ENCODE measurements at regions not wholly inside any gene's neighbourhood (a gene's known extent, or its start where the extent isn't known, plus 50 kb on each side); places are given as distances from the start of the nearest gene placed in this dataset.

GRCh38 chr6:169139179-169139971 lies 114.3 kb downstream of the THBS2 start:
- H3K4ac ChIP-seq (ENCODE audit: low read depth in 1 of 2, low read length in 2 of 2): no peak overlapping the region
- H3K4me2 ChIP-seq (ENCODE audit: low read length, poor library complexity, severe bottlenecking): no peak overlapping the region
- no peak overlapping the region for H4K91ac ChIP-seq (ENCODE audit: low read length)
- H3K27me3 ChIP-seq (ENCODE audit: control insufficient read depth in 1 of 2, insufficient read depth in 1 of 2, low read length in 2 of 2): no peaks in the 10 kb centered on the region
- no peak overlapping the region for H3K18ac ChIP-seq (ENCODE audit: low read depth in 1 of 2, low read length in 2 of 2)
- WGBS: 87% methylated on average over 50 of the region's 50 CpGs
- no peak overlapping the region for H3K14ac ChIP-seq (ENCODE audit: low read length in 2 of 2)
- no peak overlapping the region for H2BK120ac ChIP-seq (ENCODE audit: low read depth, low read length)
- no peaks in the 10 kb centered on the region for H3K79me1 ChIP-seq (replicated peaks; ENCODE audit: low read length, poor library complexity, severe bottlenecking)
- H2BK15ac ChIP-seq (ENCODE audit: low read depth, poor library complexity, severe bottlenecking): no peak overlapping the region
- H4K8ac ChIP-seq (ENCODE audit: low read length): no peak overlapping the region
- no peak overlapping the region for H2AK5ac ChIP-seq (ENCODE audit: low read length, severe bottlenecking)
- no peak overlapping the region for H3K4me3 ChIP-seq (ENCODE audit: insufficient read depth in 1 of 2, low read depth in 1 of 2, low read length in 2 of 2)
- no peak for DNase-seq
- no peak overlapping the region for H2AFZ ChIP-seq (ENCODE audit: low read depth, low read length)
- H3K9me3 ChIP-seq (ENCODE audit: control insufficient read depth, low read length): peaks cover 9% of the 10 kb centered on the region
- H3K36me3 ChIP-seq (ENCODE audit: control insufficient read depth in 1 of 2, insufficient read depth in 2 of 2, low read depth in 1 of 2, low read length in 2 of 2): no peaks in the 10 kb centered on the region
- H3K9ac ChIP-seq (ENCODE audit: low read length): no peak overlapping the region
- no peak overlapping the region for H3K27ac ChIP-seq (ENCODE audit: low read length, poor library complexity, severe bottlenecking)
- no peak overlapping the region for H3K23ac ChIP-seq (ENCODE audit: low read length in 2 of 2)
- H2BK5ac ChIP-seq (ENCODE audit: low read depth, low read length, poor library complexity, severe bottlenecking): no peak overlapping the region
- H2BK12ac ChIP-seq (ENCODE audit: low read length in 2 of 2): no peak overlapping the region
- no peaks in the 10 kb centered on the region for H3K4me1 ChIP-seq (ENCODE audit: control insufficient read depth, insufficient read depth, low read depth, low read length)

GRCh38 chr6:169132352-169132940 lies 121.2 kb downstream of the THBS2 start:
- Histone ChIP-seq H4K8ac (ENCODE audit: low read length) (no peak overlapping the region), H3K79me1 (replicated peaks; ENCODE audit: low read length, poor library complexity, severe bottlenecking) (no peaks in the 10 kb centered on the region), H3K27ac (ENCODE audit: low read length, poor library complexity, severe bottlenecking) (no peak overlapping the region), H3K23ac (ENCODE audit: low read length in 2 of 2) (no peak overlapping the region), H3K27me3 (ENCODE audit: control insufficient read depth in 1 of 2, insufficient read depth in 1 of 2, low read length in 2 of 2) (no peaks in the 10 kb centered on the region), H3K14ac (ENCODE audit: low read length in 2 of 2) (no peak overlapping the region), H3K4ac (ENCODE audit: low read depth in 1 of 2, low read length in 2 of 2) (no peak overlapping the region), H3K4me2 (ENCODE audit: low read length, poor library complexity, severe bottlenecking) (no peak overlapping the region), H3K4me1 (ENCODE audit: control insufficient read depth, insufficient read depth, low read depth, low read length) (no peaks in the 10 kb centered on the region), H4K91ac (ENCODE audit: low read length) (no peak overlapping the region), H3K36me3 (ENCODE audit: control insufficient read depth in 1 of 2, insufficient read depth in 2 of 2, low read depth in 1 of 2, low read length in 2 of 2) (no peaks in the 10 kb centered on the region), H2BK15ac (ENCODE audit: low read depth, poor library complexity, severe bottlenecking) (no peak overlapping the region), H2BK120ac (ENCODE audit: low read depth, low read length) (no peak overlapping the region), H3K9me3 (ENCODE audit: control insufficient read depth, low read length) (peaks cover 16% of the 10 kb centered on the region), H2AK5ac (ENCODE audit: low read length, severe bottlenecking) (no peak overlapping the region), H2BK12ac (ENCODE audit: low read length in 2 of 2) (no peak overlapping the region), H3K18ac (ENCODE audit: low read depth in 1 of 2, low read length in 2 of 2) (no peak overlapping the region), H3K4me3 (ENCODE audit: insufficient read depth in 1 of 2, low read depth in 1 of 2, low read length in 2 of 2) (no peak overlapping the region), H2AFZ (ENCODE audit: low read depth, low read length) (no peak overlapping the region), H2BK5ac (ENCODE audit: low read depth, low read length, poor library complexity, severe bottlenecking) (no peak overlapping the region), H3K9ac (ENCODE audit: low read length) (no peak overlapping the region)
- 76% methylated on average over 3 of the region's 3 CpGs for WGBS
- no peak for DNase-seq

GRCh38 chr6:169131390-169131789 lies 122.3 kb downstream of the THBS2 start:
- no peak overlapping the region for H3K4me2 ChIP-seq (ENCODE audit: low read length, poor library complexity, severe bottlenecking)
- H4K8ac ChIP-seq (ENCODE audit: low read length): no peak overlapping the region
- H3K4me1 ChIP-seq (ENCODE audit: control insufficient read depth, insufficient read depth, low read depth, low read length): no peaks in the 10 kb centered on the region
- H2BK15ac ChIP-seq (ENCODE audit: low read depth, poor library complexity, severe bottlenecking): no peak overlapping the region
- no peak overlapping the region for H3K14ac ChIP-seq (ENCODE audit: low read length in 2 of 2)
- no peaks in the 10 kb centered on the region for H3K27me3 ChIP-seq (ENCODE audit: control insufficient read depth in 1 of 2, insufficient read depth in 1 of 2, low read length in 2 of 2)
- peak overlapping the region; percentile 7 for H4K91ac ChIP-seq (ENCODE audit: low read length)
- H2BK120ac ChIP-seq (ENCODE audit: low read depth, low read length): no peak overlapping the region
- H2BK12ac ChIP-seq (ENCODE audit: low read length in 2 of 2): no peak overlapping the region
- no peak overlapping the region for H3K9ac ChIP-seq (ENCODE audit: low read length)
- no peak overlapping the region for H3K4ac ChIP-seq (ENCODE audit: low read depth in 1 of 2, low read length in 2 of 2)
- no peak overlapping the region for H3K23ac ChIP-seq (ENCODE audit: low read length in 2 of 2)
- no peaks in the 10 kb centered on the region for H3K79me1 ChIP-seq (replicated peaks; ENCODE audit: low read length, poor library complexity, severe bottlenecking)
- no peak overlapping the region for H3K27ac ChIP-seq (ENCODE audit: low read length, poor library complexity, severe bottlenecking)
- no peak overlapping the region for H2BK5ac ChIP-seq (ENCODE audit: low read depth, low read length, poor library complexity, severe bottlenecking)
- WGBS: 70% methylated on average over 3 of the region's 3 CpGs
- H3K36me3 ChIP-seq (ENCODE audit: control insufficient read depth in 1 of 2, insufficient read depth in 2 of 2, low read depth in 1 of 2, low read length in 2 of 2): no peaks in the 10 kb centered on the region
- no peak overlapping the region for H3K18ac ChIP-seq (ENCODE audit: low read depth in 1 of 2, low read length in 2 of 2)
- no peak overlapping the region for H2AFZ ChIP-seq (ENCODE audit: low read depth, low read length)
- H3K4me3 ChIP-seq (ENCODE audit: insufficient read depth in 1 of 2, low read depth in 1 of 2, low read length in 2 of 2): no peak overlapping the region
- DNase-seq: no peak
- H2AK5ac ChIP-seq (ENCODE audit: low read length, severe bottlenecking): no peak overlapping the region
- H3K9me3 ChIP-seq (ENCODE audit: control insufficient read depth, low read length): peaks cover 16% of the 10 kb centered on the region

DNA sequence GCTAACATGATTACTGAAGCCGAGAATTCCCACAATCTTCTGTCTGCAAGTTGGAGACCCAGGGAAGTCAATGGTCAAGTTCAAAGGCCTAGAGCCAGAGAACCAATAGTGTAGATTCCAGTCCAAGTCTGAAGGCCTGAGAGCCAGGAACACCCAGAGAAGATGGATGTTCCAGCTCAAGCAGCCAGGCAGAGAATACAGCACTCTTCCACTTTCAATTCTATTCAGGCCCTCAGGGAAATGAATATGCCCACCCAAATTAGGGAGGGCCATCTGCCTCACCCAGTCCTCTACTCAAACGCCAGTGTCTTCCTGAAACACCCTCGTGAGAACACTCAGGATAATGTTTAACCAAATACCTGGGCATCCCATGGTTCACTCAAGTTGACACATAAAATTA lies 123.5 kb downstream of the THBS2 start:
- no peak overlapping the region for H2BK15ac ChIP-seq (ENCODE audit: low read depth, poor library complexity, severe bottlenecking)
- H3K14ac ChIP-seq (ENCODE audit: low read length in 2 of 2): no peak overlapping the region

More for the DNA sequence above, 123.5 kb downstream of the THBS2 start:
- Histone ChIP-seq H3K4me2 (ENCODE audit: low read length, poor library complexity, severe bottlenecking) (no peak overlapping the region), H3K23ac (ENCODE audit: low read length in 2 of 2) (no peak overlapping the region), H2AFZ (ENCODE audit: low read depth, low read length) (no peak overlapping the region), H3K9ac (ENCODE audit: low read length) (no peak overlapping the region), H3K27me3 (ENCODE audit: control insufficient read depth in 1 of 2, insufficient read depth in 1 of 2, low read length in 2 of 2) (no peaks in the 10 kb centered on the region), H3K36me3 (ENCODE audit: control insufficient read depth in 1 of 2, insufficient read depth in 2 of 2, low read depth in 1 of 2, low read length in 2 of 2) (no peaks in the 10 kb centered on the region), H3K18ac (ENCODE audit: low read depth in 1 of 2, low read length in 2 of 2) (no peak overlapping the region), H3K9me3 (ENCODE audit: control insufficient read depth, low read length) (peaks cover 15% of the 10 kb centered on the region), H3K4ac (ENCODE audit: low read depth in 1 of 2, low read length in 2 of 2) (no peak overlapping the region), H4K8ac (ENCODE audit: low read length) (no peak overlapping the region), H3K4me3 (ENCODE audit: insufficient read depth in 1 of 2, low read depth in 1 of 2, low read length in 2 of 2) (no peak overlapping the region), H3K27ac (ENCODE audit: low read length, poor library complexity, severe bottlenecking) (no peak overlapping the region), H4K91ac (ENCODE audit: low read length) (no peak overlapping the region), H2BK120ac (ENCODE audit: low read depth, low read length) (no peak overlapping the region), H3K4me1 (ENCODE audit: control insufficient read depth, insufficient read depth, low read depth, low read length) (no peaks in the 10 kb centered on the region), H2BK5ac (ENCODE audit: low read depth, low read length, poor library complexity, severe bottlenecking) (no peak overlapping the region), H2AK5ac (ENCODE audit: low read length, severe bottlenecking) (no peak overlapping the region), H3K79me1 (replicated peaks; ENCODE audit: low read length, poor library complexity, severe bottlenecking) (no peaks in the 10 kb centered on the region), H2BK12ac (ENCODE audit: low read length in 2 of 2) (no peak overlapping the region)
- no peak for DNase-seq
- 67% methylated on average over 3 of the region's 3 CpGs for WGBS
